CD4-positive, alpha-beta T cell treated with Interleukin-2 at 100 ng/mL for 4 hours (primary cell): ENCODE measurements at regions not wholly inside any gene's neighbourhood (a gene's known extent, or its start where the extent isn't known, plus 50 kb on each side); places are given as distances from the start of the nearest gene placed in this dataset.

Experiments
- DNase-seq: peaks from one replicate; pipeline ENCODE4 v3.0.0-alpha.2; 2020; ENCODE audit warnings: low spot score

DNA sequence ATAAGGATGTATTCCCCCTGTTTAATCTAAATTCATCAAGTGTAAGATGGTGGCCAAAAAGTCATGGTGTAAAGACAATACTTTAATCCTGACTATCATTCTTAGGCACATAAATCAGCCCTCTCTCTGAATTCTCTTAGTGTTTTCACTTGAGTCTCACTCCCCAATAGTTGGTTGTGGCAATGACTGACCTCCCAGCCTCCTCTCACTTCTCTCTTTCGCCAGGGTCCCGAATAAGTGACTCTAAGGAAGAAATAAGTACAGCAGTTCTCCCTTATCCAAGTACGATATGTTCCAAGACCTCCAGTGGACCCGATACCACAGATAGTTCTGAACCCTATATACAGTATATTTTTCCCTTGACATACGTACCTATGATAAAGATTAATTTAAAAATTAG lies 335.3 kb downstream of the MAF start:
- DNase-seq, result no peak

DNA sequence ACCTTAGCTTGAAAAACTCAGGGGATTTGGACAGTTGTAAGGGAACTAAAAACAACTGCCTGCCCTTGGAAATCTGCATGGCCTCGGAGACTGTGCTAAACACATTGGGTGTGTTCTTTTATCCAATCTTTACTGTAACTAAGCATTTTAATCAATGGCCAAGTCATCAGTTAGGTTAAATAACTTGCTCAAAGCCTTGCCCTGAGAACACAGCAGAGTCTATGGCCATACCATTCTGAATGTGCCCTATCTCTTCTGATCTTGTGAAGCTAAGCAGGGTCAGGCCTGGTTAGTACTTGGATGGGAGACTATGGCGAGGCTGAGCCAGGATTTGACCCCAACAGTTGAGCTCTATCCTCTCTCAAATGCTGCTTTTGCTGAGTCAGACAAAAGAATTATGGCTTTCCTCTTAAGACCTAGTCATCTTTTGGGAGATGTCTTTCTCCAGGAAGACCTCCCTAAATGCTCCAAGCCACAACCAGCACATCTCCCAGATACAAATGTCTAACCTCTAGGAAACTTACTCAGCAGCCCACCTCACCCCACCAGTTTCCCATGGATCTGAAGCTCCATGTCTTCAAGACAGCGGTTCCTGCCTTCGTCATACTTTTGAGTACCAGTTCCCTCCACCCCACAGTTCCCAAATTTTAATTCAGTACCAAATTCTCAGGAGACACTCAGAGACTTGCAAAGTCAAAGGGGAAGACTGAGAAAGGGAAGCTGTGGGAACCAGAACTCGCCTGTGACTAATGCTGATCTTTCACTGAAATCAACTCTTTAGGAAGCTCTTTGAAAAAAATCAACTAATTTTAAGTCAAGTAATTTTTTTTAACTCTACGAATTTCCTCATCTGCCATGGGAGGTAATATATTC lies 336.1 kb downstream of the MAF start:
- no peak for DNase-seq

DNA sequence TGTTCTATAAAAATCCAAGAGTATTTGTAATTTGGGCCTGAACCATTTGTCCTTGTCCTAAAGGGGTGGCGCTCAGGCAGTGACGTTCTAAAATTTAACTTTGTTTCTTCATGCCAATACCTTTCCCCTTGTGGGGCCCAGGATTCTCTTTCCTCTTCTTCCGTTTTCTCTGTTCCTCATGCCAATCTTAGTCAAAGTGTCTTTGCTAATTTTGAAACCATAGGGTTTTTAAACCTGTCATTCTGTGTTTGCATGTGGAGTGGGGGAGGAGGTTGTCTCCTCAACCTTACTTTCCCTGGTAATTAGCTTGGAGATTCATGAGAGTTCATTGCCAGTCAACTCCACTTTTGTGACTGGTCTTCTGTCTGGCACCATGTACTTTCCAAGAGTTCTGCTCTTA lies 337.1 kb downstream of the MAF start:
- no peak for DNase-seq
